NCI-H2029 (cell line): ENCODE measurements at regions not wholly inside any gene's neighbourhood (a gene's known extent, or its start where the extent isn't known, plus 50 kb on each side); places are given as distances from the start of the nearest gene placed in this dataset.
"Not testable (repeated sequence)": the region's sequence is repeated elsewhere in the genome, so short reads cannot be mapped to it uniquely, and the experiment has no call there.

ENCODE experiments used
- DNase-seq: peaks from one replicate; lab custom pipeline; 2025; lab: John Stamatoyannopoulos, UW

DNA sequence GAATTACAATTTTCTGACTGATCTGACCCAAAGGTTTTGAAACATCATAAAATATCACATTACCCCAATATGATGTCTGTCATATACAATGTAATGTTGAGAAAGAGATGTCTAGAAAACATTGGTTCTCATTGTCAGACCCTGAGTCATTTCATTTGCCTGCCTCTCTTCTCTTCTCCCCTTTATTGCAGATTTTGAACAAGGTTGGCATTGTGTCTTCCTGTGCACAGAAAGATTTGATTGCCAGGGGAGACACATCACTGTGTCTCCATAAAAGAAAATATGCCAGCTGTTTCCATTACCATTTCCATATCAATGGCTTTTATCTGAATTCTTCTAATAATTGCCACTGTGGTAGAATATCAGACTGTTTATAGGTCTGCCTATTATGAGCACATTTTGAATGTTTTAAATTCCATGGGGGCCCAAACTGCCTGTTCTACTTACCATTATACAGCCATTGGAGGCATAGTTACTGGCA, 65.6 kb downstream of the IFI44 start:
- no peak for DNase-seq

DNA sequence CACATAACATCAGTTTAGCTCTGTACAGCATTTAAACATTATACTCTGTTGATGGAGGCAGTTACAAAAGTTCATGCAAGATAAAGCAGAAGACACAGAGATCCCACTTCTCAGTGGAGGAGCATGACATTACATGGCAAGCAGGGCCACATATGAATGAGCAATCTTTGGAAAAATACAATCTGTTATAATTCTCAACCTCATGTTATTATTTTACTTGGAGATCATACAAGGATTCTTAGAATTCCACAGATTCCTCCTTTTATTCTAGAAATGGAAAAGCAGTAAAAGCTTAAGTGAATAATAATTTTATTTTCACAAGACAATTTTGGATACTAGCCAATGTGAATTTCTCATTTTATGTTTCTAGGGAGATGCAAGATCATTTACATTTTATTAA, 66.6 kb downstream of the IFI44 start:
- DNase-seq: no peak

DNA sequence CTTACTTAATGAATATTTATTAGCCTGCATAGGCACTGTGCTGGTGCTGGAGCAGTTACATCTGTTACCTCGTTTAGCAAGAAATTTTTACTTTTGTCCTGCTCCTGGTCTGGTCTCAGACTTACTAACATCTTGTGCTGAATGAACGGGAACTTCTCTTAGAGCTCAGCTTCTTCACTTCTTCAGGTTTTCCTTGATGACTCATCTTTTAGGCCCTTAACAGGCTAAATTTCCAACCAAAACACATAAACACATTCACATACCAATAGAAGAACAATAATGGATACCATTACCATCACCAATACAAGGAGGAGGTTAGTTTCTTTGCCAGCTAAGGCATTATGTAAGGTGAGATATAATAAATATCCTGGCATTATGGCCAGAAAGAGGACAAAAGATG, 68.9 kb downstream of the IFI44 start:
- DNase-seq: no peak

DNA sequence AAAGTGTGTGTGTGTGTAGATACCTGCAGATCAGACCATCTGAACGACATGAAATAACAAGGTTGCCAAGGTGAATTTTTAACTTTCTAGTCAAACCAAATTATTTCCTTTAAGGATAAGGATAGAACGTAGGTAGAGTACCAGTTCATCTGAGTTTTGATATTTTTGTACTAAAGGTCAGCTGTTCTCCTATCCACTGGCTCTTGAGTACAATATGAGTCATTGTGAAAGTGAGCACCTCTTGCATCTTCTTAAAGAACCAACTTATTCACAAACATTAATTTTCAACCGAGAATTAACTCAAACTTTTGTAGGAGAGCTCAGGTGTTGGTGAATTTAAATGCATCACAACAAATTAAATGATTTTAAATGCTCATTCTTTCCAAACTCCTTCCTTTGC, 71.5 kb downstream of the IFI44 start:
- DNase-seq: no peak

DNA sequence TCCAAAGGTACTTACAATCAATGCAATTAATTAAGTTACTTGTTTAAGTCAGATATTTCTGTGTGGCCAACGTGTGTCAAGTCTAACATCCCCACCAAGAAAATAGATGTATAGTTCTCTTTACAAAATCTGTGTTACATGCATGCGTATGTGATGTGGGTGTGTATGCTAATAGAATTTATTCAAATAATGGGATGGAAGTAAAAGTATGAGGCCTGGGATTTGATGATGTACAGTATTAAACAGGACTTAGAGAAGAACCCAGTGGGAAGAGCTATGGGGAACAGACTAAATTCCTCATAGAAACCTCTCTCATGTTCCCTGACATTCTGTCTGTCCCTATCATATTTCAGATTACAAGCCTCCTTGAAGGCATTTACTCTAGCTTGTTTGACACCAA, 72.5 kb downstream of the IFI44 start:
- no peak for DNase-seq

DNA sequence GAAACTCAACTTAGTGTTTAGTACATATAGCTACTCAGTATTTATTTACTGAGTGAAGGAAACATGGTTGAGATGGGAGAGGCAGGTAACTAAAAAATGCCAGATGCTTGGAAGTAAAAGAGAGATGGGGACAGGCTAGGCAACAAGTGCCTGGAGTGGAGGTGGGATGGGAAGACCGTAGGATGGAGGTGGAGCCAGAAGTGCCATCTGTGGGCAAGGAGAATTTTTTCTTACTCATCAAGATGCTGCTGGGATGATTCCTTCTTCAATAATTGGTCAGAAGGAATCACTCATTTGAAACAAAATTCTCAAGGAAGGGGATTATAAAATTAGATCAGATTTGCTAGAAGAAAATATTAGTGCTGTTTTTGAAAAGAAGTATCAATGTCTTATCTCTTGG, 72.9 kb downstream of the IFI44 start:
- DNase-seq: no peak

- no peak for DNase-seq
These were observed 73.3 kb downstream of the IFI44 start for GRCh38 chr1:78722947-78723346.

GRCh38 chr1:78726686-78727085, 77.1 kb downstream of the IFI44 start:
- DNase-seq: no peak

GRCh38 chr1:78728359-78728758, 78.7 kb downstream of the IFI44 start:
- DNase-seq: no peak

DNA sequence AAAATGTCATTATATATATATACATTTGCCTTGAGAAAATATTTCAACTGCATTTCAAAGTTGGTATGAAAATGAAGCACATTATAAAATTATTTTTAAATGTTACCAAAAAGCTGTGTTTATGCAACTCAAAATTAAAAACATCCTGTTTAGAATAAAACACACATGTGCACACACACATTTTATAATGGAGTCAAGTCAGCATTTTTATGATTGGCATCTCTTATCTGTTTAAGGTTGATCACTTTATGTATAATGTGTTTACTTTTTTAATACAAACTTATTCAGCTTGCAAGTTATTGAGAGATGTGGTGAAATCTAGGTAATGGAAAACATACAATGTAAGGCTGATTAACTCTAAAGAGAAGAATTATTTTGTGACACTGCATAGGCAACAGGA, 80.4 kb downstream of the IFI44 start:
- DNase-seq: no peak

DNA sequence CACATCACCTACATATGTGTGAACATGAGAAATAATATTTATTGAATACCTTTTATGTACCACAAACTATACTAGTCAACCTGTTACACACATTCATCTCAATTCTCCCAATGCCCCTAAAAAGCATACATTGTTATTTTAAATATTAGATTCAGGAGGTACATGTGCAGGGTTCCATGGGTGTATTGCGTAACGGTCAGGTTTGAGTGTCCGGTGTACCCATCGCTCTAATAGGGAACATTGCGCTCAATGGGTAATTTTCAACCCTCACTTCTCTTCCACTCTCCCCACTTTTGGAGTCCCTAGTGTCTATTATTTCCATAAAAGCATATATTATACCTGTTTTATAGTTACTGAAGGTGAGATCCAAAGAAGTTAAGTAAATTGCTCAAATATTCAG, 82.0 kb downstream of the IFI44 start:
- DNase-seq: no peak

DNA sequence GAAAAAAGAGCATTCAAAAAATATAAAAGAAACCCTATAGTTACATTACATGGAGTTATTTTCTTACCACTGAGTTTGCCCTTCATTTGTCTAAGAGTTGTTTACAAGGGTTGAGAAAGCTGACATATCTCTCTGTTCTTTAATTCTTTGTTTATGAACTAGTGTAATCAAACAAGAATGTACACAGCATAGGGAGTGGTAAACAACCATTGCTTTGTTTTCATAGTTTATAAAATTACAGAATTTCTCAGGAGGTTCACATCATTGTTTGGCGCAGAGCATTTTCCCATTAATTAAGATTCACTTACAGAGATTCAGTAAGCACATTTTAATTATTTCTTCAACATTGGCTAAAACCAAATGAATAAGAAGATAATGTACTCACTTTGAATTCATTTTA, 87.6 kb downstream of the IFI44 start:
- DNase-seq: no peak

DNA sequence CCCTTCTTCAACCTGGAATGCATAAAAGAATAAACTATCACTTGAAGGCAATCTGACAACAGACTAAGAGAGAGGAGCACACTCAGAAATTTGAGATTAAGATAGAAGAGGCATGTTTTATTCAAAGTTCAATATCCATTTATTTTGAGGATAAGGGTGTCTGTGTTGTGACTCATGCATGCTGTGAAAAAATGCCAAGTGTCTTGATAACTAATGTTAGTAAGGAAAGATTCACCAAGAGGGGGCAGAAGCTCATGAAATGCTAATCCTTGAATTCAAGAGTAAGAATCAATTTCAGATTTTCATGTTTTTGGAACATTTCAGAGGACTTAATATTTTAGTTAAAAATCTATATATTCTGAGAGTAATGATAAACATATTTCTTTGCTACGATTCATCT, 94.0 kb downstream of the IFI44 start:
- DNase-seq: no peak

DNA sequence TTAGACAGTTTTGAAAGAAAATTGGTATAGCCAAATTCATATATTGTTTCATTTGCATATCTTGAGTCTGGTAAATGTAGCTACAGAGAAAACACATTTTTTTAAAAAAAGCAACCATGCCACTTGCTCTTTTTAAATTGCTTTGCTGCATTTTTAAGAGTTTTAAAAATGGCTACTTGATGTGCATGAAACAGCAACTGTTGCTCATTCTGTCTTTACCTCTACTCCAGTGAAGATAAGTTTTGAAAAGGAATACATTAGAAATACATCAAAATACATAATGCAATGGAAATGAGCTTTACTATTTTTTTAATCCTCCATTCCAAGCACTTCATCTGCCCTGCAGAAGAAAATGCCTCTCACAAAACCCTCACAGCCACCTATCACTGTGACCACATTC, 95.5 kb downstream of the IFI44 start:
- no peak for DNase-seq

DNA sequence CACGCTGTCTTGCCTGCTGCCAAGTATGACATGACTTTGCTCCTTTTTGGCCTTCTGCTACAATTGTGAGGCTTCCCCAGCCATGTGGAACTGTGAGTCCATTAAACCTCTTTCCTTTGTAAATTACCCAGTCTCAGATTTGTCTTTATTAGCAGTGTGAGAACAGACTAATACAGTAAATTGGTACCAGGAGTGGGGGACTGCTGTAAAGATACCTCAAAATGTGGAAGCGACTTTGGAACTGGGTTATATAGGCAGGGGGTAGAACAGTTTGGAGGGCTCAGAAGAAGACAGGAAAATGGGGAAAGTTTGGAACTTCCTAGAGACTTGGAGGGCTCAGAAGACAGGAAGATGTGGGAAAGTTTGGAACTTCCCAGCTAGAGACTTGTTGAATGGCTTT, 104.0 kb downstream of the IFI44 start:
- not testable (repeated sequence) for DNase-seq

DNA sequence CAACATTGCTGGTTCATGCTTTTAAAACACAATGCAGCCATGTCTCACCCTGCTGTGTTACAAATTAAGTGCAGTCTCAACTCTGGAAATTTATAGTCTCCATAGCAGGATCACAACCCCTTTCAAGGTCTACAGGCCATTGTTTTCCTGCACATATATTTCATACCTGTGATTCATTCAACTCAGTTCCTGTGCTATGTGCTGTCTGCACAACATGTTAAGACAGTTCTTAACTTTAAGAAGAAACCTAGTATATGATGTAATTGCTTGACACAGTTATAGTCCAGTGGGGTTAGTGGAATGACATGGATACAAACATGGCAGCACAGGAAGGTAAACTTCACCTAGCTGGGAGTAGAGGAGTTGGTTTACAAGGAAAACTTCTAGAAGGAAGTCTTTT, 106.4 kb downstream of the IFI44 start:
- no peak for DNase-seq

- DNase-seq: no peak
These were observed 108.9 kb downstream of the IFI44 start for GRCh38 chr1:78758506-78758905.

GRCh38 chr1:78759881-78760280, 110.2 kb downstream of the IFI44 start:
- DNase-seq: no peak

GRCh38 chr1:78760858-78761257, 111.2 kb downstream of the IFI44 start:
- DNase-seq: no peak

DNA sequence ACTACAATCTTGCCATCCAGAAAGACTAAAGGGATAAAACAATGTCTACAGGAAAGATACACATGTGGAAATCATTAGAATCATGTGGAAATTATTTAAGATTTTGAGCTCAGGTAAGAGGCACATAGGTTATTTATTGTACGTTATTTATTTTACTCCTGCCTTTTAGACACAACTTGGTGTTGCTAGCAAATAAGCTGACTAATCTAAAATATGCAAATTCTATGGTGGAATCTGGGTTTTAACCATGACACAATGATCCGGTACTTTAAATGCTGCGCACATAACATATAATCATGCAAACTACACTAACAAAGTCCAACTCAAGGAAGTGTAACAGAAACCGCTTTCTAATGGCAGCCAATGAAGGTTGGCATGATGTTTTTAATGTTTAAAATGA, 112.5 kb downstream of the IFI44 start:
- no peak for DNase-seq

GRCh38 chr1:78765489-78765888, 115.9 kb downstream of the IFI44 start:
- DNase-seq: no peak

- DNase-seq: no peak
These were observed 130.2 kb downstream of the IFI44 start for GRCh38 chr1:78779831-78780230.

DNA sequence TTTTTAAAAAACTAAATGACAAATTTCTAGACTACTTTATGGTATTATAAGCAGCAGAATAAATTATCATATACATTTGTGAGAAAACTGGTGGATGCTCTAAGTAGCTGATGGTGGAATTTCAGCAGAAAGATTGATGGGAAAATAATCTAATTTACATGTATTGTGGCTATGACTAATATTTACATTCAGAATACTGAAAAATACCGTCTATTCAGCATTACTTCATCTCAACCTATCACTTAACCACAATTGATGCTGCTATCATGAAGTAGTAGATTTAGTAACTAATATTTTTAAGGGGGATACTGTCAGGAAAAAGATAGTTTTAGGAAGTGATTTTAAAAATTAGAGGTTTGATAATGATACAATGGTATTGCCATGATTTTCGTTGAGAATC, 137.9 kb downstream of the IFI44 start:
- no peak for DNase-seq

- DNase-seq: no peak
These were observed 140.5 kb downstream of the IFI44 start for GRCh38 chr1:78790174-78790573.

DNA sequence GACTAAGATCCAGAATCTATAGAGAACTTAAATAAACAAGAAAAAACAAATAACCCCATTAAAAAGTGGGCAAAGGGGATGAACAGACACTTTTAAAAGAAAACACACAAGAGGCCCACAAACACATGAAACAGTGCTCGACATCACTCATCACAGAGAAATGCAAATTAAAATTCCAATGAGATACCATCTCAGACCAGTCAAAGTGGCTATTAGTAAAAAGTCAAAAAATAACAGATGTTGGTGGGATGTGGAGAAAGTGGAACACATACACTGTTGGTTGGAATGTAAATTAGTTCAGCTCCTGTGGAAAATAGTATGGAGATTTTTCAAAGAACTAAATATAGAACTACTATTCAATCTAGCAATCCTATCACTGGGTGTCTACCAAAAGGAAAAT, 143.1 kb downstream of the IFI44 start:
- no peak for DNase-seq
